PC-3 (cell line): ENCODE measurements at regions not wholly inside any gene's neighbourhood (a gene's known extent, or its start where the extent isn't known, plus 50 kb on each side); places are given as distances from the start of the nearest gene placed in this dataset.
"Not testable (repeated sequence)": the region's sequence is repeated elsewhere in the genome, so short reads cannot be mapped to it uniquely, and the experiment has no call there.

Experiments
- ATAC-seq: fragments of 200-7000 bp; cut with Tn5 transposase; 2 replicates; pipeline ENCODE4 v1.9.1; 2020; ENCODE audit warnings: mild to moderate bottlenecking, moderate library complexity
- BruUV-seq: library from RNA; stranded (reverse); fragments of 400-500 nt; replicated peaks from 2 replicates; lab custom pipeline; 2021; lab: Mats Ljungman, UMichigan
- CTCF ChIA-PET: fragments of 300-600 bp; sonication (Branson Sonifier 250); formaldehyde crosslinking; loops from one replicate; lab custom pipeline; 2022; ENCODE audit warnings: antibody characterized with exemption; lab: Charles Lee
- POLR2A ChIA-PET: fragments of 300-600 bp; sonication (Branson Sonifier 250); formaldehyde crosslinking; loops from one replicate; lab custom pipeline; 2022; ENCODE audit warnings: antibody characterized with exemption; ENCODE audit not compliant: unreplicated experiment; lab: Charles Lee
- DNase-seq: peaks from one replicate; pipeline ENCODE4 v3.0.0-alpha.2; 2015
- H2AFZ ChIP-seq: fragments of 300-600 bp; sonication (generic); 2 replicates; pipeline ENCODE4 v1.6.0; 2016; ENCODE audit warnings: antibody characterized with exemption, low read length
- H3F3A ChIP-seq: fragments of 300-600 bp; sonication (generic); one replicate; pipeline ENCODE4 v1.6.0; 2017; ENCODE audit warnings: antibody characterized with exemption, low read length, control low read depth, mild to moderate bottlenecking; ENCODE audit not compliant: unreplicated experiment
- H3K27ac ChIP-seq: fragments of 300-600 bp; sonication (generic); 2 replicates; pipeline ENCODE4 v1.5.1; 2016; ENCODE audit warnings: mild to moderate bottlenecking, low read length
- H3K27me3 ChIP-seq: fragments of 300-600 bp; sonication (generic); 2 replicates; pipeline ENCODE4 v1.6.1; 2016; ENCODE audit warnings: low read length, mixed read lengths
- H3K36me3 ChIP-seq: fragments of 300-600 bp; sonication (generic); 2 replicates; pipeline ENCODE4 v1.6.1; 2016; ENCODE audit warnings: low read depth, mixed run types, low read length, mixed read lengths
- H3K4me1 ChIP-seq: fragments of 300-600 bp; sonication (generic); 2 replicates; pipeline ENCODE4 v1.5.1; 2016; ENCODE audit warnings: low read length; ENCODE audit not compliant: insufficient read depth
- H3K4me2 ChIP-seq: fragments of 300-600 bp; sonication (generic); 2 replicates; pipeline ENCODE4 v1.6.0; 2016; ENCODE audit warnings: low read length
- H3K4me3 ChIP-seq: fragments of 300-600 bp; sonication (generic); 2 replicates; pipeline ENCODE4 v1.5.1; 2016; ENCODE audit warnings: mild to moderate bottlenecking, low read length, mixed read lengths
- H3K79me2 ChIP-seq: fragments of 300-600 bp; sonication (generic); 2 replicates; pipeline ENCODE4 v1.6.1; 2017; ENCODE audit warnings: low read length, mixed read lengths
- H3K9ac ChIP-seq: fragments of 300-600 bp; sonication (generic); 2 replicates; pipeline ENCODE4 v1.6.0; 2016; ENCODE audit warnings: mild to moderate bottlenecking, low read length
- H3K9me2 ChIP-seq: fragments of 300-600 bp; sonication (generic); replicated peaks from 2 replicates; pipeline ENCODE4 v1.6.1; 2016; ENCODE audit warnings: mixed run types, low read length, mixed read lengths
- H3K9me3 ChIP-seq: fragments of 300-600 bp; sonication (generic); 2 replicates; pipeline ENCODE4 v1.6.1; 2016; ENCODE audit warnings: low read length, mixed read lengths
- H4K20me1 ChIP-seq: fragments of 300-600 bp; sonication (generic); 2 replicates; pipeline ENCODE4 v1.6.1; 2016; ENCODE audit warnings: low read length, mixed read lengths
- CTCF ChIP-seq: fragments of 300-600 bp; sonication (generic); conservative IDR thresholded peaks from 2 replicates; pipeline ENCODE4 v1.5.1; 2017; ENCODE audit warnings: antibody characterized with exemption, low read depth, mild to moderate bottlenecking, low read length
- EZH2 ChIP-seq: fragments of 300-600 bp; sonication (generic); IDR thresholded peaks from one replicate; pipeline ENCODE4 v1.6.1; 2017; ENCODE audit warnings: antibody characterized with exemption, mild to moderate bottlenecking, low read length; ENCODE audit not compliant: unreplicated experiment
- EZH2phosphoT487 ChIP-seq: fragments of 300-600 bp; sonication (generic); IDR thresholded peaks from 2 replicates; pipeline ENCODE4 v1.6.1; 2018; ENCODE audit warnings: mild to moderate bottlenecking, antibody characterized with exemption, low read length, borderline replicate concordance
- intact Hi-C: fragments of 100-400 bp; cut with micrococcal nuclease; formaldehyde crosslinking; loops from 2 replicates; pipeline ENCODE4 v1.9.0; 2023

GRCh38 chr12:131245564-131246355 is 292.1 kb downstream of the ADGRD1 start:
- Histone ChIP-seq H3K9me2 (no peaks in the 10 kb centered on the region), H3K36me3 (no peaks in the 10 kb centered on the region), H2AFZ (no peak overlapping the region), H3K79me2 (no peaks in the 10 kb centered on the region), H3K27me3 (peaks cover 42% of the 10 kb centered on the region), H3F3A (no peaks in the 10 kb centered on the region), H3K4me2 (no peak overlapping the region), H3K4me3 (no peak overlapping the region), H3K4me1 (no peaks in the 10 kb centered on the region), H4K20me1 (no peaks in the 10 kb centered on the region), H3K9ac (no peak overlapping the region), H3K9me3 (no peaks in the 10 kb centered on the region), H3K27ac (no peak overlapping the region)
- ChIA-PET CTCF (no interaction called here), POLR2A (no interaction called here)
- intact Hi-C loops = no loop called here
- no TSS peak for BruUV-seq
- ATAC-seq (no peak), DNase-seq (no peak)
- TF ChIP-seq CTCF (no peak), EZH2phosphoT487 (no peak), EZH2 (no peak)

GRCh38 chr12:131247026-131247725 is 293.5 kb downstream of the ADGRD1 start:
- H3K4me3 ChIP-seq, H4K20me1 ChIP-seq, H3K9ac ChIP-seq, BruUV-seq, H3K79me2 ChIP-seq, ATAC-seq, CTCF ChIA-PET, intact Hi-C loops, DNase-seq, POLR2A ChIA-PET, H3K27ac ChIP-seq, H3K9me2 ChIP-seq, H3F3A ChIP-seq, H2AFZ ChIP-seq, H3K9me3 ChIP-seq, H3K36me3 ChIP-seq, H3K4me2 ChIP-seq, H3K4me1 ChIP-seq: not testable (repeated sequence)
- H3K27me3 ChIP-seq = peaks cover 55% of the 10 kb centered on the region

- H3K9ac ChIP-seq, intact Hi-C loops, H3K27ac ChIP-seq, DNase-seq, CTCF ChIA-PET, H3F3A ChIP-seq, H3K79me2 ChIP-seq, H4K20me1 ChIP-seq, H3K4me3 ChIP-seq, POLR2A ChIA-PET, H3K36me3 ChIP-seq, H3K4me1 ChIP-seq, H3K9me3 ChIP-seq, H3K4me2 ChIP-seq, H3K9me2 ChIP-seq, ATAC-seq, BruUV-seq, H2AFZ ChIP-seq: not testable (repeated sequence)
- peaks cover 56% of the 10 kb centered on the region for H3K27me3 ChIP-seq
Observed at GRCh38 chr12:131247875-131248274, 294.2 kb downstream of the ADGRD1 start.
